Tibial nerve (tissue), 3 donors: ENCODE measurements at regions not wholly inside any gene's neighbourhood (a gene's known extent, or its start where the extent isn't known, plus 50 kb on each side); places are given as distances from the start of the nearest gene placed in this dataset.

Experiments used
- CTCF ChIP-seq, 5 experiments: fragments of 200-600 bp in 3 of 5; fragments of 450-650 bp in 2 of 5; sonication (generic) in 3 of 5; IDR thresholded peaks; one replicate each; pipeline ENCODE4 v1.5.1; 2016 to 2019; ENCODE audit warnings: antibody characterized with exemption in 5 of 5, mild to moderate bottlenecking in 3 of 5, moderate library complexity in 2 of 5
- POLR2A ChIP-seq, 2 donors: fragments of 450-650 bp; IDR thresholded peaks; one replicate each; pipeline ENCODE4 v1.6.1; 2017; ENCODE audit warnings: antibody characterized with exemption in 2 of 2, mild to moderate bottlenecking in 2 of 2, moderate library complexity in 2 of 2

GRCh38 chr5:4833104-4833738, 306.9 kb upstream of the ADAMTS16 start:
- TF ChIP-seq POLR2A (IDR thresholded peaks at IDR 0.05) (no peak), CTCF (IDR thresholded peaks at IDR 0.05) (no peak)
